IMR-90 (cell line): ENCODE measurements at regions not wholly inside any gene's neighbourhood (a gene's known extent, or its start where the extent isn't known, plus 50 kb on each side); places are given as distances from the start of the nearest gene placed in this dataset.

Experiments
- ATAC-seq: fragments of 200-7000 bp; cut with Tn5 transposase; 2 replicates; pipeline ENCODE4 v1.9.1; 2020; ENCODE audit warnings: low read depth, mild to moderate bottlenecking, moderate library complexity
- BruUV-seq: library from RNA; stranded (reverse); fragments of 400-500 nt; replicated peaks from 2 replicates; lab custom pipeline; 2021; lab: Mats Ljungman, UMichigan
- CTCF ChIA-PET: fragments of 300-600 bp; formaldehyde crosslinking; extraction: SDS; loops from one replicate; lab custom pipeline; 2021; ENCODE audit warnings: antibody characterized with exemption; lab: Yijun Ruan, JAX
- POLR2A ChIA-PET: fragments of 300-600 bp; sonication (Branson Sonifier 250); formaldehyde crosslinking; loops from one replicate; lab custom pipeline; 2022; ENCODE audit warnings: antibody characterized with exemption; ENCODE audit not compliant: unreplicated experiment; lab: Charles Lee
- DNase-seq: peaks from one replicate; pipeline ENCODE4 v3.0.0; 2013
- H2AFZ ChIP-seq: replicated peaks from 2 replicates; pipeline ENCODE3; 2013; ENCODE audit warnings: low read length, mild to moderate bottlenecking; ENCODE audit not compliant: poor library complexity
- H2AK5ac ChIP-seq: 2 replicates; pipeline ENCODE4 v1.6.1; 2013; ENCODE audit warnings: low read depth, low read length, inconsistent platforms
- H2AK9ac ChIP-seq: replicated peaks from 2 replicates; pipeline ENCODE3; 2013; ENCODE audit warnings: mild to moderate bottlenecking, low read depth, low read length, moderate library complexity; ENCODE audit not compliant: poor library complexity
- H2BK120ac ChIP-seq: 2 replicates; pipeline ENCODE4 v1.6.1; 2013; ENCODE audit warnings: low read depth, low read length, inconsistent platforms
- H2BK15ac ChIP-seq: 3 replicates; pipeline ENCODE4 v1.6.1; 2013; ENCODE audit warnings: low read depth, low read length, inconsistent platforms
- H2BK20ac ChIP-seq: 2 replicates; pipeline ENCODE4 v1.6.1; 2013; ENCODE audit warnings: low read depth, mild to moderate bottlenecking, inconsistent platforms, low read length, moderate library complexity
- H2BK5ac ChIP-seq: 2 replicates; pipeline ENCODE4 v1.6.1; 2013; ENCODE audit warnings: mild to moderate bottlenecking, low read depth, low read length, inconsistent platforms; ENCODE audit not compliant: poor library complexity, severe bottlenecking
- H3K14ac ChIP-seq: replicated peaks from 2 replicates; pipeline ENCODE4 v1.6.1; 2013; ENCODE audit warnings: low read depth, low read length, inconsistent platforms
- H3K18ac ChIP-seq: 2 replicates; pipeline ENCODE4 v1.6.1; 2013; ENCODE audit warnings: low read depth, low read length, control low read depth
- H3K23ac ChIP-seq: 2 replicates; pipeline ENCODE4 v1.6.1; 2013; ENCODE audit warnings: low read depth, low read length, inconsistent platforms
- H3K27ac ChIP-seq: 2 replicates; pipeline ENCODE4 v1.5.1; 2013; ENCODE audit warnings: mild to moderate bottlenecking, control low read depth, low read length; ENCODE audit not compliant: insufficient read depth
- H3K27me3 ChIP-seq: 2 replicates; pipeline ENCODE4 v1.6.1; 2013; ENCODE audit warnings: low read length; ENCODE audit not compliant: control insufficient read depth, insufficient read depth
- H3K36me3 ChIP-seq: 2 replicates; pipeline ENCODE4 v1.6.1; 2013; ENCODE audit warnings: low read length, mixed read lengths; ENCODE audit not compliant: control insufficient read depth, insufficient read depth
- H3K4ac ChIP-seq: 2 replicates; pipeline ENCODE4 v1.6.1; 2013; ENCODE audit warnings: low read depth, low read length, inconsistent platforms
- H3K4me1 ChIP-seq: 2 replicates; pipeline ENCODE4 v1.6.1; 2013; ENCODE audit warnings: low read length, mixed read lengths; ENCODE audit not compliant: control insufficient read depth, insufficient read depth
- H3K4me2 ChIP-seq: 2 replicates; pipeline ENCODE4 v1.6.1; 2013; ENCODE audit warnings: low read depth, mild to moderate bottlenecking, control low read depth, low read length, moderate library complexity
- H3K4me3 ChIP-seq: 2 replicates; pipeline ENCODE4 v1.5.1; 2013; ENCODE audit warnings: low read depth, mild to moderate bottlenecking, control low read depth, low read length, moderate library complexity; ENCODE audit not compliant: insufficient read depth
- H3K56ac ChIP-seq: 2 replicates; pipeline ENCODE4 v1.6.1; 2013; ENCODE audit warnings: low read length, inconsistent platforms; ENCODE audit not compliant: insufficient read depth; ENCODE audit errors: extremely low read depth
- H3K79me1 ChIP-seq, 2 experiments: 2 replicates each; pipeline ENCODE4 v1.6.1; 2013; ENCODE audit warnings: low read length in 2 of 2, inconsistent platforms in 1 of 2, low read depth in 1 of 2
- H3K9ac ChIP-seq: 2 replicates; pipeline ENCODE4 v1.6.1; 2013; ENCODE audit warnings: low read depth, low read length, control low read depth
- H3K9me1 ChIP-seq: 2 replicates; pipeline ENCODE4 v1.6.1; 2013; ENCODE audit warnings: low read length, inconsistent platforms; ENCODE audit not compliant: insufficient read depth
- H3K9me3 ChIP-seq: 2 replicates; pipeline ENCODE4 v1.6.1; 2013; ENCODE audit warnings: low read length; ENCODE audit not compliant: control insufficient read depth, insufficient read depth
- H4K20me1 ChIP-seq: 2 replicates; pipeline ENCODE4 v1.6.1; 2013; ENCODE audit warnings: low read length, inconsistent platforms; ENCODE audit not compliant: insufficient read depth
- H4K5ac ChIP-seq: 2 replicates; pipeline ENCODE4 v1.6.1; 2013; ENCODE audit warnings: mild to moderate bottlenecking, low read depth, low read length, control low read depth
- H4K8ac ChIP-seq, 2 experiments: 2 replicates each; pipeline ENCODE4 v1.6.1; 2013; ENCODE audit warnings: low read depth in 2 of 2, low read length in 2 of 2, control low read depth in 1 of 2, inconsistent platforms in 1 of 2
- H4K91ac ChIP-seq: 2 replicates; pipeline ENCODE4 v1.6.1; 2013; ENCODE audit warnings: low read depth, low read length, inconsistent platforms; ENCODE audit not compliant: insufficient read depth
- BHLHE40 ChIP-seq: fragments of 150-350 bp; IDR thresholded peaks from 2 replicates; pipeline ENCODE4 v1.6.1; 2016; ENCODE audit warnings: mild to moderate bottlenecking, low read depth, low read length
- CEBPB ChIP-seq: IDR thresholded peaks from 2 replicates; pipeline ENCODE4 v1.6.1; 2012; ENCODE audit warnings: low read depth, low read length, improper control_type of control experiment
- CHD1 ChIP-seq: IDR thresholded peaks from 2 replicates; pipeline ENCODE4 v1.6.1; 2012; ENCODE audit warnings: low read depth, low read length, improper control_type of control experiment
- CTCF ChIP-seq: conservative IDR thresholded peaks from 2 replicates; pipeline ENCODE4 v1.5.1; 2012; ENCODE audit warnings: mild to moderate bottlenecking, low read depth, low read length, improper control_type of control experiment
- ELK1 ChIP-seq: fragments of 150-350 bp; IDR thresholded peaks from 2 replicates; pipeline ENCODE4 v1.6.1; 2016; ENCODE audit warnings: low read depth, mild to moderate bottlenecking, low read length, moderate library complexity, borderline replicate concordance
- FOS ChIP-seq: fragments of 150-350 bp; IDR thresholded peaks from 2 replicates; pipeline ENCODE4 v1.6.1; 2016; ENCODE audit warnings: low read depth, low read length
- MAFK ChIP-seq: IDR thresholded peaks from 2 replicates; pipeline ENCODE4 v1.6.1; 2012; ENCODE audit warnings: low read depth, low read length, improper control_type of control experiment
- MAZ ChIP-seq: IDR thresholded peaks from 2 replicates; pipeline ENCODE4 v1.6.1; 2012; ENCODE audit warnings: low read depth, mild to moderate bottlenecking, low read length, improper control_type of control experiment, moderate library complexity, borderline replicate concordance
- MXI1 ChIP-seq: IDR thresholded peaks from 2 replicates; pipeline ENCODE4 v1.6.1; 2012; ENCODE audit warnings: low read depth, mild to moderate bottlenecking, low read length, moderate library complexity, borderline replicate concordance
- NFE2L2 ChIP-seq: fragments of 150-350 bp; IDR thresholded peaks from 2 replicates; pipeline ENCODE4 v1.6.1; 2016; ENCODE audit warnings: low read depth, mild to moderate bottlenecking, low read length
- POLR2A ChIP-seq: IDR thresholded peaks from 2 replicates; pipeline ENCODE4 v1.6.1; 2012; ENCODE audit warnings: mild to moderate bottlenecking, low read depth, low read length
- RAD21 ChIP-seq: IDR thresholded peaks from 2 replicates; pipeline ENCODE4 v1.6.1; 2012; ENCODE audit warnings: low read length, improper control_type of control experiment
- RCOR1 ChIP-seq: IDR thresholded peaks from 2 replicates; pipeline ENCODE4 v1.6.1; 2012; ENCODE audit warnings: mild to moderate bottlenecking, low read length, improper control_type of control experiment; ENCODE audit not compliant: insufficient replicate concordance
- RFX5 ChIP-seq: IDR thresholded peaks from 2 replicates; pipeline ENCODE4 v1.8.0; 2012; ENCODE audit warnings: low read depth, mild to moderate bottlenecking, low read length, moderate library complexity
- SMC3 ChIP-seq: fragments of 150-350 bp; IDR thresholded peaks from 2 replicates; pipeline ENCODE4 v1.6.1; 2016; ENCODE audit warnings: low read depth, mild to moderate bottlenecking, antibody characterized with exemption, low read length, moderate library complexity
- USF2 ChIP-seq: fragments of 150-350 bp; IDR thresholded peaks from 2 replicates; pipeline ENCODE4 v1.6.1; 2017; ENCODE audit warnings: mild to moderate bottlenecking, antibody characterized with exemption, low read length, low read depth
- WGBS, 2 experiments: methylation state at CpG; one replicate each; pipeline versions ENCODE4 v1.1.5 to v1.1.7; 2013; ENCODE audit warnings: missing lambda C conversion rate in 2 of 2; ENCODE audit not compliant: insufficient read length in 1 of 2; ENCODE audit errors: extremely low coverage in 2 of 2; 5-methylcytosine and 5-hydroxymethylcytosine counted together
- dilution Hi-C: fragments of 300-500 bp; cut with HindIII; formaldehyde crosslinking; loops from one replicate; pipeline ENCODE4 v1.14.3; 2018; ENCODE audit warnings: low sequenced_read_pairs; ENCODE audit not compliant: unreplicated experiment
- in situ Hi-C: fragments of 300-500 bp; cut with MboI; formaldehyde crosslinking; loops from 3 replicates; pipeline ENCODE4 v1.14.3; 2019; ENCODE audit warnings: low sequenced_read_pairs, inconsistent platforms, mixed read lengths
- intact Hi-C: fragments of 100-400 bp; cut with micrococcal nuclease; formaldehyde crosslinking; loops from 2 replicates; pipeline ENCODE4 v1.10.0; 2022

GRCh38 chr9:3656224-3656623 lies 130.4 kb upstream of the RFX3 start:
- Histone ChIP-seq H3K56ac (no peak overlapping the region), H2AFZ (no peak overlapping the region), H2BK5ac (no peak overlapping the region), H3K27me3 (peaks cover 7% of the 10 kb centered on the region), H4K91ac (no peak overlapping the region), H3K9me1 (no peaks in the 10 kb centered on the region), H2AK5ac (no peak overlapping the region), H3K36me3 (no peaks in the 10 kb centered on the region), H3K79me1 (no peaks in the 10 kb centered on the region), H4K8ac (no peak overlapping the region), H3K23ac (no peak overlapping the region), H2BK120ac (no peak overlapping the region), H3K4me2 (no peak overlapping the region), H3K18ac (no peak overlapping the region), H2AK9ac (no peak overlapping the region), H3K4me1 (peaks cover 2% of the 10 kb centered on the region), H4K5ac (no peak overlapping the region), H3K9me3 (no peaks in the 10 kb centered on the region), H2BK15ac (no peak overlapping the region), H3K14ac (no peak overlapping the region), H3K9ac (no peak overlapping the region), H3K4me3 (no peak overlapping the region), H2BK20ac (no peak overlapping the region), H3K4ac (no peak overlapping the region), H3K27ac (no peak overlapping the region), H4K20me1 (no peaks in the 10 kb centered on the region)
- intact Hi-C loops (no loop called here), in situ Hi-C loops (no loop called here), dilution Hi-C loops (no loop called here)
- ChIA-PET POLR2A (no interaction called here), CTCF (no interaction called here)
- WGBS, 2 experiments: no CpG with 5 or more reads among the region's 2 CpGs
- BruUV-seq: no TSS peak
- ATAC-seq: no peak
- TF ChIP-seq MAFK (no peak), RCOR1 (no peak), NFE2L2 (no peak), CTCF (no peak), SMC3 (no peak), RFX5 (no peak), ELK1 (no peak), USF2 (no peak), MXI1 (no peak), MAZ (no peak), FOS (no peak), CEBPB (no peak), CHD1 (no peak), POLR2A (no peak), BHLHE40 (no peak), RAD21 (no peak)
- DNase-seq: no peak
